Nephron (organoid): ENCODE measurements at regions not wholly inside any gene's neighbourhood (a gene's known extent, or its start where the extent isn't known, plus 50 kb on each side); places are given as distances from the start of the nearest gene placed in this dataset.

ENCODE experiments used
- H3K27ac Mint-ChIP-seq, 3 experiments: 2 replicates each; pipeline ENCODE4 v1.8.0; 2020; ENCODE audit warnings: mixed read lengths in 3 of 3, mild to moderate bottlenecking in 2 of 3, moderate library complexity in 1 of 3
- H3K27me3 Mint-ChIP-seq: 2 replicates; pipeline ENCODE4 v1.8.0; 2021; ENCODE audit warnings: low read depth, mild to moderate bottlenecking, moderate library complexity, mixed read lengths
- H3K36me3 Mint-ChIP-seq: 2 replicates; pipeline ENCODE4 v1.8.0; 2020; ENCODE audit warnings: low read depth, mixed read lengths
- H3K4me1 Mint-ChIP-seq: 2 replicates; pipeline ENCODE4 v1.8.0; 2020; ENCODE audit warnings: mixed read lengths
- H3K4me3 Mint-ChIP-seq, 3 experiments: 2 replicates each; pipeline ENCODE4 v1.8.0; 2020; ENCODE audit warnings: mild to moderate bottlenecking in 3 of 3, mixed read lengths in 3 of 3, moderate library complexity in 2 of 3
- H3K9me3 Mint-ChIP-seq: 2 replicates; pipeline ENCODE4 v1.8.0; 2020; ENCODE audit warnings: mixed read lengths
- CTCF ChIP-seq, 3 experiments: fragments of 200-600 bp; sonication (generic); IDR thresholded peaks; one replicate each; pipeline ENCODE4 v1.5.0; 2021; ENCODE audit warnings: antibody characterized with exemption in 3 of 3; ENCODE audit not compliant: unreplicated experiment in 3 of 3

DNA sequence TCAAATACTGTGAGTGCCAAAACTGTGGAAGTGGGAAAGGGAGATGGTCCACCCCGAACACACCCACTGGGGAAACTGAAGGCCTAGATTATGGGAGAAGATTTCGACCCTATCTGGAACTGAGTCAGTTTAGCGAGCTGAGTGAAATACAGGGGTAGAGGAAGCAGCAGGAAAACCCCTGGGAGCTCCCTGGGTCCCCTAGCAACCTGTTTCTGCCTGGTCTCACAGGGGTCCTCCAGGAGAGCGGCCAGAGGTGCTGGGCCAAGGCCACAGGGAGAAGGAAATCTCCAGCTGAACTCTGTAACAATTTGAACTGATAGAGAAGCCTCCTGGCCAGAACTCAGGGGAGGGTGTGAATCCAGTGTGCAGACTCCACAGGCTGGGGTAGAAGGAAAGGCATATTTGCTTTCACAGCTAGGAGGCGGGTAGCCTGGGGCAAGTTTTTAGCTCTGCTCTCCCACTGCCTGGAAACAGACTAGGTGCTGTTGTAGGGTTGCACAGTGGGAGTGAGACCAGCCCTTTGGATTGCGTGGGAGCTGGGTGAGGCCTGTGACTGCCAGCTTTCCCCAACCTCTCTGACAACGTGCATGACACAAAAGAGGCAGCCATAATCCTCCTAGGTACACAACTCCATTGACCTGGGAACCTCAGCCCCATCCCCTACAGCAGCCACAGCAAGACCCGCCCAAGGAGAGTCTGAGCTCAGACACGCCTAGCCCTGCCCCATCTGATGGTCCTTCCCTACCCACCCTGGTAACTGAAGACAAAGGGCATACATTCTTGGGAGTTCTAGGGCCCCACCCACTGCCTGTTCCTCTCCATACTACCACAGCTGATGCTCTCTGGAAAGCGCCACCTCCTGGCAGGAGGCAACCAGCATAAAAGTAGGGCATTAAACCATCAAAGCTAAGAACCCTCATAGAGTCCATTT is 78.8 kb upstream of the GPBP1 start:
- H3K4me1 Mint-ChIP-seq, result no peaks in the 10 kb centered on the region

GRCh38 chr5:57097526-57097925 is 76.3 kb upstream of the GPBP1 start:
- Mint-ChIP-seq H3K9me3 (peaks cover 37% of the 10 kb centered on the region), H3K36me3 (no peaks in the 10 kb centered on the region), H3K4me1 (no peaks in the 10 kb centered on the region), H3K27ac (no peak overlapping the region), H3K4me3 (no peak overlapping the region), H3K27me3 (no peaks in the 10 kb centered on the region)
- TF ChIP-seq CTCF (IDR thresholded peaks at IDR 0.05; ENCODE audit: unreplicated experiment in 3 of 3), result no peak

More for the DNA sequence above, 78.8 kb upstream of the GPBP1 start:
- no peaks in the 10 kb centered on the region for H3K27me3 Mint-ChIP-seq
- H3K36me3 Mint-ChIP-seq, result no peaks in the 10 kb centered on the region
- H3K9me3 Mint-ChIP-seq, result peaks cover 33% of the 10 kb centered on the region
- no peak overlapping the region for H3K27ac Mint-ChIP-seq
- no peak overlapping the region for H3K4me3 Mint-ChIP-seq
- TF ChIP-seq CTCF (IDR thresholded peaks at IDR 0.05; ENCODE audit: unreplicated experiment in 3 of 3), result no peak

- no peak overlapping the region for H3K4me3 Mint-ChIP-seq
- peaks cover 19% of the 10 kb centered on the region for H3K9me3 Mint-ChIP-seq
- H3K36me3 Mint-ChIP-seq, result no peaks in the 10 kb centered on the region
- H3K27ac Mint-ChIP-seq, result no peak overlapping the region
- H3K27me3 Mint-ChIP-seq, result peaks cover 6% of the 10 kb centered on the region
- no peaks in the 10 kb centered on the region for H3K4me1 Mint-ChIP-seq
- TF ChIP-seq CTCF (IDR thresholded peaks at IDR 0.05; ENCODE audit: unreplicated experiment in 3 of 3), result no peak
Observed at GRCh38 chr5:57102189-57102904, 71.5 kb upstream of the GPBP1 start.

- Mint-ChIP-seq H3K9me3 (peaks cover 14% of the 10 kb centered on the region), H3K4me3 (no peak overlapping the region), H3K4me1 (no peaks in the 10 kb centered on the region), H3K27ac (peak overlapping the region in 1 of 3 experiments; percentile 43), H3K36me3 (no peaks in the 10 kb centered on the region), H3K27me3 (peaks cover 6% of the 10 kb centered on the region)
- TF ChIP-seq CTCF (IDR thresholded peaks at IDR 0.05; ENCODE audit: unreplicated experiment in 3 of 3), result no peak
Observed at GRCh38 chr5:57102905-57103255, 71.0 kb upstream of the GPBP1 start.

DNA sequence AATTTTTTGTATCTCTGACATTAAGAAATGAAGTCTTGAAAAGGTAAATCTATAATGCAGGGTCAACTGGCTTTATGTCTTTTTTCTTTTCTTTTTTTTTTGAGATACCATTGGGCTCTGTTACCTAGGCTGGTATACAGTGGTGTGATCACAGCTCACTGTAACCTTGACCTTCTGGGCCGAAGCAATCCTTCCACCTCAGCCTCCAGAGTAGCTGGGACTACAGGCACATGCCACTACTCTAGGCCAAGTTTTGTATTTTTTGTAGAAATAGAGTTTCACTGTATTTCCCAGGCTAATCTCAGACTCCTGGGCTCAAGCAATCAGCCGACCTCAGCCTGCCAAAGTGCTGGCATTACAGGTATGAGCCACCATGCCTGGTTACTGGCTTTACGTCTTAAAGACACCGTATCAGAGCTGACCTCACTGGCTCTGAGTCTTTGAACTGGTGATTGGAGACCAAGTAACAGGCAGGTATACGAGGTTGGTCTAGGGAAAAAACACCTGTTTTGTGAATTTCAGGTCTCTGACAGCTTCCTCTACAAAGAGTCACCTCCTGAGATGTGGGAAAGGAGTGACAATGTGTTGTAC is 70.4 kb upstream of the GPBP1 start:
- H3K36me3 Mint-ChIP-seq, result no peaks in the 10 kb centered on the region
- H3K27ac Mint-ChIP-seq, result no peak overlapping the region
- H3K27me3 Mint-ChIP-seq, result peaks cover 6% of the 10 kb centered on the region

More for the DNA sequence above, 70.4 kb upstream of the GPBP1 start:
- no peak overlapping the region for H3K4me3 Mint-ChIP-seq
- no peaks in the 10 kb centered on the region for H3K4me1 Mint-ChIP-seq
- peaks cover 8% of the 10 kb centered on the region for H3K9me3 Mint-ChIP-seq
- TF ChIP-seq CTCF (IDR thresholded peaks at IDR 0.05; ENCODE audit: unreplicated experiment in 3 of 3), result no peak
